ENCODE measurements at regions not wholly inside any gene's neighbourhood (a gene's known extent, or its start where the extent isn't known, plus 50 kb on each side); places are given as distances from the start of the nearest gene placed in this dataset.

DNA sequence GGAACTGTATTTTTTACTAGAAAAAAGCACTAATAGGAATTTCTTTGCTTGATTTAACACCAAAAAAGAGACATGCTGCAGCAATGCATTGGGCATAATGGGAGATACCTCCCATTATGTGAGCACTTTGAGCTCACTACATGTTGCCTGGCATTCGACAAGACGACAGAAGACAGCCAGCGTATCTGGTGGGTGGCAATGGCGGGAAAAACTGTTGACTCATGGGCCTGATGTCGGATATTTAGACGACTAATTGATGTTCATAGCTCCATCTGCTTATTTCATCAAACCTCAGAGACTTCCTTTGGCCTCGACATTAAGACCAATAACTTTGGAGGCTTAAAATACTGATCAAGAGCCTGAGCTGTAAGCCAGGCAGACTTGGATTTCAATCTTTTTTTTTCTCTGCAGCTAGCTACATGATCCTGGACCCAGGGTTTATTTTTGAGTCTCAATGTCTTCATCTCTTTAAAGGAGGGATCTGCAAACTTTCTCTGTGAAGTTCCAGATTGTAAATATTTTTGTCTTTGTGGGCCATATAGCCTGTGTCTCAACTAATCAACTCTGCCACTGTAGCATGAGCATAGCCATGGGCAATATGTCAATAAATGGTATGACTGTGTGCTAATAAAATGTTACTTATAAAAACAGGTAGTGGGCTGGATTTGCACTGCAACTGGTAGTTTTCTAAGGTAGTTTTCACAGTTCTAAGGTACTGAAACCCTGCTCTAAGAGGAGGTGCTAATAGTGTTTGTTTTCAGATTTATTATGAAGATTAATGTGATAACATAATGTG is 375.1 kb downstream of the METTL15 start:
- Mint-ChIP-seq H3K4me1 (ENCODE audit: unreplicated experiment) (no peaks in the 10 kb centered on the region), H3K36me3 (ENCODE audit: low read depth, unreplicated experiment) (no peaks in the 10 kb centered on the region), H3K27me3 (ENCODE audit: unreplicated experiment) (no peaks in the 10 kb centered on the region), H3K4me3 (ENCODE audit: unreplicated experiment) (no peak overlapping the region), H3K9me3 (ENCODE audit: unreplicated experiment) (no peaks in the 10 kb centered on the region), H3K27ac (ENCODE audit: unreplicated experiment) (no peak overlapping the region)
- TF ChIP-seq, protein P1, sequence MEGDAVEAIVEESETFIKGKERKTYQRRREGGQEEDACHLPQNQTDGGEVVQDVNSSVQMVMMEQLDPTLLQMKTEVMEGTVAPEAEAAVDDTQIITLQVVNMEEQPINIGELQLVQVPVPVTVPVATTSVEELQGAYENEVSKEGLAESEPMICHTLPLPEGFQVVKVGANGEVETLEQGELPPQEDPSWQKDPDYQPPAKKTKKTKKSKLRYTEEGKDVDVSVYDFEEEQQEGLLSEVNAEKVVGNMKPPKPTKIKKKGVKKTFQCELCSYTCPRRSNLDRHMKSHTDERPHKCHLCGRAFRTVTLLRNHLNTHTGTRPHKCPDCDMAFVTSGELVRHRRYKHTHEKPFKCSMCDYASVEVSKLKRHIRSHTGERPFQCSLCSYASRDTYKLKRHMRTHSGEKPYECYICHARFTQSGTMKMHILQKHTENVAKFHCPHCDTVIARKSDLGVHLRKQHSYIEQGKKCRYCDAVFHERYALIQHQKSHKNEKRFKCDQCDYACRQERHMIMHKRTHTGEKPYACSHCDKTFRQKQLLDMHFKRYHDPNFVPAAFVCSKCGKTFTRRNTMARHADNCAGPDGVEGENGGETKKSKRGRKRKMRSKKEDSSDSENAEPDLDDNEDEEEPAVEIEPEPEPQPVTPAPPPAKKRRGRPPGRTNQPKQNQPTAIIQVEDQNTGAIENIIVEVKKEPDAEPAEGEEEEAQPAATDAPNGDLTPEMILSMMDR (IDR thresholded peaks at IDR 0.05; ENCODE audit: unreplicated experiment), result no peak
- DNase-seq (ENCODE audit: low spot score), result no peak

DNA sequence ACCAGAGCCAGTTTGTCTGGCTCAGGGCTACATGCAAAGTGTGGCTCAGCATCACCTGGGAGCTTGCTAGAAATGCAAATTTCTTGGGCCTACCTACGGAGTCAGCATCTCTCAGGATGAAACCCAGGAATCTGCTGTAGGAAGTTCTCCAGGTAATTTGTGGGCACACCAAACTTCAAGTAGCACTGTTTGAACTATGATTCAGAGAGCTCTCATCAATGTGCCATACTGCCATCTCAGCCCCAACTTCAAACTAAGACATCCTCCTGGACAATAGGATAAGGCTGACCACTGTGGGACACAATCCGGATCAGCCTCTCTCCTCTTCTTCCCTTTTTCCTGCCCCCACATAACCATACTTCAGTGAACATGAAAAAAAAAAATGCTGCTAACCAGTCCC is 374.5 kb downstream of the METTL15 start:
- Mint-ChIP-seq H3K9me3 (ENCODE audit: unreplicated experiment) (no peaks in the 10 kb centered on the region), H3K4me1 (ENCODE audit: unreplicated experiment) (no peaks in the 10 kb centered on the region), H3K36me3 (ENCODE audit: low read depth, unreplicated experiment) (no peaks in the 10 kb centered on the region), H3K27me3 (ENCODE audit: unreplicated experiment) (no peaks in the 10 kb centered on the region), H3K4me3 (ENCODE audit: unreplicated experiment) (no peak overlapping the region), H3K27ac (ENCODE audit: unreplicated experiment) (no peak overlapping the region)
- TF ChIP-seq, protein P1 (IDR thresholded peaks at IDR 0.05; ENCODE audit: unreplicated experiment), result no peak
- DNase-seq (ENCODE audit: low spot score), result no peak

DNA sequence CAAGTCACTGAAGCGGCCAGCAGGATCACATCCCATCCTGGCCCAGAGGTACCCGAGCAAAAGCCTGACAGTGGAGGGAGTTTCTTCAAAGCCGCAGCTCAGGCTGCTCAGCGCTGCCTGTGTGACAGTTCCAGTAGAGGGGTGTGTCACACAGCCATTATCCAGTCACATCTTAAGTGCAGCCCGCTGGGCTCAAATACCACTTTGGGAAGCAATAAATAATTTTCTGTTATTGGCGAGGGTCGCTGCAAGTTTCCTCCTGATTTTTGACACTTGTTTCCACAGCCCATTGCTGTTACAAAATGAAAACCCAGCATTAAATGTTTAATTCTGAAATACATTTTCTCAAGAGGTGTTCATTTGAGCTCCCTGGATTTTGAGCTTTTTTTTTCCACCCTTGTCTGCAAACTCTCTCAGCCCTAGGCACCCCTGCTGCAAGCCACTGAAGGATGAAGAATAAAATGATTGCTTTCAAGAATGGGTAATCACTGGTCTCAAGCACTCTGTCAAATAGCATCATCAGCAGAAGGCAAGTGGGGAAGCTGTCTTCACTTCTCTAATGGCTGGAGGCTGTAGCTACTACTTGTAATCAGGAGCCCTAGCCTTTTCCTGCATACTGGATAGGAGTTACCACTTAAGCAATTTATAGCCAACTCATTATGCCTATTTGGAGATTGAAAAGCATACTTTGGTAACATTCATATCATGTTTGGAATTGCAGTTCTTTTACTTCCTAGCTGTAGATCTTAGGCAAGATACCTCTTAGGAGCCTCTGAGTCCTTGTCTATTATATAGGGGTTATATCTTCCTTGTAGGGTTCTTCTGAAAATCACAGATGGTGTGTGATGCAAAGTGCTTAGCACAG is 373.7 kb downstream of the METTL15 start:
- DNase-seq (ENCODE audit: low spot score), result no peak
- H3K27ac Mint-ChIP-seq (ENCODE audit: unreplicated experiment), result no peak overlapping the region
- no peaks in the 10 kb centered on the region for H3K36me3 Mint-ChIP-seq (ENCODE audit: low read depth, unreplicated experiment)
- H3K4me3 Mint-ChIP-seq (ENCODE audit: unreplicated experiment), result no peak overlapping the region
- H3K9me3 Mint-ChIP-seq (ENCODE audit: unreplicated experiment), result no peaks in the 10 kb centered on the region
- no peaks in the 10 kb centered on the region for H3K27me3 Mint-ChIP-seq (ENCODE audit: unreplicated experiment)
- no peaks in the 10 kb centered on the region for H3K4me1 Mint-ChIP-seq (ENCODE audit: unreplicated experiment)
- TF ChIP-seq, protein P1 (IDR thresholded peaks at IDR 0.05; ENCODE audit: unreplicated experiment), result no peak

GRCh38 chr11:28480406-28480805 is 372.2 kb downstream of the METTL15 start:
- Mint-ChIP-seq H3K36me3 (ENCODE audit: low read depth, unreplicated experiment) (no peaks in the 10 kb centered on the region), H3K4me3 (ENCODE audit: unreplicated experiment) (no peak overlapping the region)

More at GRCh38 chr11:28480406-28480805, 372.2 kb downstream of the METTL15 start:
- TF ChIP-seq, protein P1 (IDR thresholded peaks at IDR 0.05; ENCODE audit: unreplicated experiment), result no peak
- Mint-ChIP-seq H3K4me1 (ENCODE audit: unreplicated experiment) (no peaks in the 10 kb centered on the region), H3K27ac (ENCODE audit: unreplicated experiment) (no peak overlapping the region), H3K27me3 (ENCODE audit: unreplicated experiment) (no peaks in the 10 kb centered on the region), H3K9me3 (ENCODE audit: unreplicated experiment) (no peaks in the 10 kb centered on the region)
- DNase-seq (ENCODE audit: low spot score), result no peak

Measured in endothelial cell (in vitro differentiated cells).